ENCODE measurements at regions not wholly inside any gene's neighbourhood (a gene's known extent, or its start where the extent isn't known, plus 50 kb on each side); places are given as distances from the start of the nearest gene placed in this dataset.
A peak's percentile ranks its signal among the peaks of the same experiment; 100 is the strongest.

DNA sequence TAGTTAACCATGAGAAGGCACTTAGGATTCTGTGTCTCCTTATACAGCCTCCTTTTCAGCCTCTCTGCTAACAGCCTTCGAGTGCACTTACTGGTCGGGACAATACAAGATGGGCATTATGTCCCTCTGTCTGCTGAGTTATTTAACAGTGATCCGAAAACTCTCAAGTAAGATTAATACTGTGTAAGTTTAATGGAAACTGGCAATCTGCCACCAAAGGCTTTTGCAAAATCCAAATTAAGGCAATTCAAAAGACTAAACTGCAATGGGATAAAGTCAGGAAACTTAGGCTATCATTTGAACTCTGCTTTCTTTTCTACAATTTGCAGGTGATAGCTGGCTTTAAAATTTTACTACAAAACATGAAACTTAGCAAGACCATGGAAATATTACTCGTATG lies 477.8 kb downstream of the TFEC start:
- DNase-seq, result no peak

DNA sequence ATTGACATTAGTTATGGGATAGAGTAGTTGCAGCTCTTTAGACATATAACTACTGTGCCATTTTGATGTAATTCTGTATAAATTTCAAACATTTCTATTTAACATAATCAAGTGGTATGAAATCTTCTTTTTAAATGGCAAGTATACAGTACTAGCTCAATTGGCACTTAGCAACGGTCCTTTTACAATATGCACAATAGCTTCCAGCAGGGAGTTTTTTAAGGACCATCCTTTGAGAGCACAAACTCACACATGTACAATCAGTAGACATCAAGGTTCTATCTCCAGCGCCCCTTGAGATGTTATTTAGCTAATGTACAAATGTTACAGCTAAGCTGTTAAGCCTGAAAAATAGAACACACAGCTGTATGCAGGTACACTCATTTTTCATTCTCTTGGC lies 480.7 kb downstream of the TFEC start:
- DNase-seq, result no peak

DNA sequence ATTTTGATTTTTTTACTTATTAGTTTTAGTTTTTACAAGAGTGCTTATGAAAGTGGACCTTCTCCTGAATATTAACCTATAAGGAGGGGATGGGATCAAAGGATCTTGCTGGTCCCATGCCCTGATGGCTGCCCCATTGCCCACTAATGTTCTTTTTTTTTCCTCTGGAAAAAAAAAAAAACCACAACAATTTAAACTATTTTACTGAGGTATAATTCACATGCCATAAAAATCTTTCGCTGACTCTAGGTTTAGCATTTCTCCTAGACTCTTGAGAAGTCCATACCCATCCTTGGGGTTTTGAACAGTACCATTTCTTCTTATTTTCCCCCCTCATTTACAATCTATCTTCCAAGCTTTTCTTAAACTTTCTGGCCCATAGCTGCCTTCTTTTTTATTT lies 481.8 kb downstream of the TFEC start:
- no peak for DNase-seq

DNA sequence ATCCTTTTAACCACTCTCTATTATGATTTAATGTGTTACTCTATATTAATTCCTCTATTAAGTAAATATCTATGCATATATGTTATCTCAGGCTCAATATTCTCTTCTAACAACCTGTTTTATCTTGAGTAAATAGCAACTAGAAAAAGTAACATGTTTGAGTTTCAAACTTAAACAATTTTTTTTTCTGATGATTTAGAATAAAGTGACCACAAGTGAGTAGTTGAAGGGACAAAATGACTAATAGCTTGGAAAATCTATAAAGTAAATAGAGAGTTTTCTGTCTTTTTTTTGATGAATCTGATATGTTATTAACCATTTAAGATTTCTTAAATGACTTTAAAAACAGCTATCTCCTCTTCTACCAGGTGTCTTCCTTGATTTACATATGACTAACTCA lies 483.8 kb downstream of the TFEC start:
- DNase-seq, result no peak

DNA sequence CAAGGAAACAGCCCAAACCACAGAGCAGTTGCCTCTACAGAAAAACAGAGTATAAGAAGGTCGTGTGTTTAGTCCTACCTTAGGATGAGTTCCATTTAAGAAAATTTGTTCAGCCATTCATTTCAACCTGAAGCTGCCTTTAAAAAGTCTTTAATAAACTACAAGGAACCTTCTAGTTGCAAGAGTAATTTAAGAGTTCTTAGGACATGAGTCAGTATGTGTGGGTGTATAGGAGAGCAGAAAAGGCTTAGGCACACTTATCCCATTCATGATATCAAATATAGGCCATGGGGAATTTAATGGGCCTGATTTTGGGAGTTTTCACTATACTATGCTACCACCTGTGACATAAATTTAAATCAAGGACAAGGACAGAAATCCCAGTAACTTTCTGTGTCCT lies 496.8 kb downstream of the TFEC start:
- DNase-seq, result no peak

DNA sequence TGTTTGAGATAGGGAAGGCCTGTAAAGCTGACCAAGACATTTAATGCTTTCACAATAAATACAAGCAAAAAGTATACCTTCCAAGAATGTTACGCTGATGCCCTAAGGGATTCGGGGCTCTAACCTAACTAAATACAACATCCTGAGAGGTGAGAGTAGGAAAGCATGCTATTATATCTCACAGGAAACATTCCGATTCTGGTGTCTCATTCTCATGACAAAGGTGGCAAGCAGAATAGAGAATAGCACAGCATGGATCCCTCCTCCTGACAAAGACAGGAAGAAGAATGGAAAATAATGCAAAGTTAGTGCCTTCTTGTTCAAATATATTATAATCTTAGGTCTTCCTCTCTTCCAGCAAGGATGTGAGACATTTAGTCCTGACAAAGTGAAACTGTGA lies 504.3 kb downstream of the TFEC start:
- DNase-seq, result no peak

DNA sequence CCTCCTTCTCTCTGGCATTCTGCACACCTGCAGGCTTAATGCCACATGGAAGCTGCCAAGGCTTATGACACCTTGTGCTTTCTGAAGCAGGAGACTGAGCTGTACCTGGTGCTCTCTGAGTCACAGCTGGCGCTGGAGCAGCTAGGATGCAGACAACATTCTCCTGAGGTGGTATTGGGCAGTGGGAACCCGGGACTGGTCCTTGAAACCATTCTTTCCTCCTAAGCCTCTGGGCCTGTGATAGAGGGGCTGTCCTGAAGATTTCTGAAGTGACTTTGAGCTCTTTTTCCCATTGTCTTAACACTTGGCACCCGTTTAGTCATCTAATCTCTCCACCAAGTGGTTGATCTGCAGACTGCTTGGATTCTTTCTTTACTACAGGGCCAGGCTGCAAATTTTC lies 508.4 kb downstream of the TFEC start:
- DNase-seq, result no peak

DNA sequence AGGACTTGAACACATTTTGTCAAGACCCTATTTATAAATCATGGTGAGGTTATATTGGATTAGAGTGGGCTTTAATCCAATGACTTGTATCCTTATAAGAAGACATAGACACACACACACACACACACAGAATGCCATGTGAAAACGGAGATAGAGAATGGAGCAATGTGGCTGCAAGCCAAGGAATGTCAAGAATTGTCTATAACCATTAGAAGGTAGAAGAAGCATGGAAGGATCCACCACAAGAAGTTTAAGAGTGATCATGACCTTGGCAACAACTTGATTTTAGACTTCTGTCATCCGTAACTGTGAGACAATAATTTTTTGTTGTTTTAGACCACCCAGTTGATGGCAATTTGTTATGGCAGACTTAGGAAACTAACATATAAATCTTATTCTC lies 514.2 kb downstream of the TFEC start:
- no peak for DNase-seq

DNA sequence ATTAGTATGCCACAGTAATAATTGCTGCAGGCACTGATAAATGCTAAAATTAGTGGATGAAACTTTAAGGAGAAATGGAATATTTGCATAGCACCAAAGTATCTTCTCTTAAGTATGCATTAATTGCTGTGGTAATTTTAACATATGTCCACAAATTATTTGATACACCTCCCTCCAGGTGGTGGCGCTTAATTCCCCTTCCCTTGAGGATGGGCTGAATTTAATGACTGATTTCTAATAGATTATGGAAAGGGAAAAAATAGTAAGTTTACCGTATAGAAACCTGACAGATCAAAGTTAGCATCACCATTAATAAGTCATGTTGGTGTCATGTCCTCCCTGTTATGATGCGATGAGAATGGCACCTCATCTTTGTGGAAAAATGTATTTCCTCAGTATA lies 519.2 kb downstream of the TFEC start:
- no peak for DNase-seq

DNA sequence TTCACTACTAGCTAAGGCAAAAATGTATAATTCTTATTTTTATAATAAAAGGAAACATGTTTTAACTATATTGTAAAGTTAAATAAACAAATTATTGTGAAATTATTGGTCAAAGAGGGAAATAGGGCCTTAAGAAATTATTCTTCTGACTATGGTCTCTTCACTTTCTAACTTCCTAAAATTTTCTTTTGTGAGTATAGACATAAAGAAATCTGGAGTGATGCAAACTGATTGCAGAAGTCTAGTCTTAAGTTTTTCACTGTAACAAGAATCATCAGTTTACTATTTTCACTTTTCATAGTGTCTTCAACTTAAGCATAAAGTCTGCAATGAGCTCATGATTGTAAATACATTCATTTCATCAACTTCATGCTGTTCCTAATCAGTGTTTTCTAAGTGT lies 525.4 kb downstream of the TFEC start:
- DNase-seq, result no peak

DNA sequence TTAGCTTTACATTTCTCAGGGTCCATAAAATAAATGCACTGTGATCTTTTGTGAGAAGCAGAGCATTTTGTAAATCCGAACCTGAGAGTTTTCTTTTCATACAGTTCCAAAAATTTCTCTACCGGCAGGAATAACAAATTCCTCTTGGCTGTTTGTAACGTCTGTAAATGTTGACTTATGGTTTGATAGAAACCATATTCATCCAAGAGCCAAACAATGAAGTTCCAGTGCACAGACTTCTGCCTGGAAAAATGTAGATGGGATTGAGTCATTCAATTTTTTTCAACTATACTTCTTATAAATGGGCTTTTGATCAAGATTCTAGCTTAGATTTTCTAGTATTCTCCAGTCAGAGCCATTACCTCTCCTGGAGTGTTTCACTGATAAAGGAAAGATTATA lies 530.6 kb downstream of the TFEC start:
- DNase-seq, result no peak

DNA sequence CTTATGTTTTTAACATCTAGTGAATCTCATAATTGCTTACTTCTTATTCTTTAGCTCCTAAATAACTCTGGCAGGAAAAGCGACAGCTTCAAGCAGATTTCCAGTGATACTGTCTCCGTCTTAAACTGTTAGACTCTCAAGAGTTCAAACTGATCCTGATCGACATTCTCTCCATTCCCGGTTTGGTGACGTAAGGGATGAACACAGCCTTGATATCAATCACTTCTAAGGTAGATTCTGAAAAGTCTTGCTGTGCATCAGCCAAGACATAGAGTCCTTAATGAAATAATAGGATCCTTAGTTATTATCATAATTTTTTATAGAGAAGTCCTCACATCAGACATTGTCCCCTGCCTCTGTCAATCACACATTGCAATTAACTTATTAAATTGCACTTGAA lies 534.6 kb downstream of the TFEC start:
- no peak for DNase-seq

DNA sequence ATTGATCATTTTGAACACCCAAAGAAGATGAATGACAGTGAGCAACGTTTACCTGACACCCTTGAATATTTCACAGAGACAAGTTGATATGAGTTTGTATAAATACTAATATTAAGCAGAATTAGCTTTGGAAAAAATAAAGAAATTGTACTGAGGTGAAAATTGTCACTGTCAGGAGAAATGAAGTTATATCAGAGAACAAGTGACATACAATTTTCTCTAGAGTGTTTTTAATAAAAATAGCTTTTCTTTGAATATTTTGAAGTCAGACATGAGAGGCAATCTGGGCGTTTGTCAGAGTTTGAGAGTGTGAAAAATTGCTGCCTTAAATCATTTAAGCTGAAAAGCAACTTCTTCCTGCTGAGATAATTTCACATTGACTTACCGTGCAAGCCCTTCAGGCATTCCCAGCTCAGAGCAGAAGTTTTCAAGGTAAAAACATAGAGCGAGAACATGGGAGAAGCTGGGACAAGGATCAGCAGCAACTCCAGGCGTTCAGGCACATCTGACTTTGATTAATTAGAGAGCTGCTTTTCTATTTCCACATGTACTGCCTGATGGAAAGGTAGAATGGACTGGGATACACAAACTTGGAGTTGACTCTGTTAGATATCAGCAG lies 535.9 kb downstream of the TFEC start:
- no peak for DNase-seq

DNA sequence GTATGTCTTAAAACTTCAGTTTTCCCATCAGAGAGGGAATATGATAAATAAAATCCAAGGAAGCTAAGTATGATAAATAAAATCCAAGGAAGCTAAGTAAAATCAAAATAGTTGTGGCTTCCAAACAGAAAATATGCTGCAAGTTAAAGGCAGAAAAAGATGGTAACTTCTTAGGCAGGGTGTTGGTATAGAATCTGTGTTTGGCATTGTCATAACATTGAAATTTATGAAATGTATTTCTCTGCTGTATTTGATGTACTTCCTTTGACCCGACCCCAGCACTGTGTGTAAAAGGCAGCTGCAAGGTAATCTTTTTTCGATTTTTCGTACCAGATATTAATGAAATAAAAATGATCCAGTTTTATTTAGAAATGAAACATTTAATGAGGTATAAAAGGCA lies 537.2 kb downstream of the TFEC start:
- DNase-seq, result no peak

DNA sequence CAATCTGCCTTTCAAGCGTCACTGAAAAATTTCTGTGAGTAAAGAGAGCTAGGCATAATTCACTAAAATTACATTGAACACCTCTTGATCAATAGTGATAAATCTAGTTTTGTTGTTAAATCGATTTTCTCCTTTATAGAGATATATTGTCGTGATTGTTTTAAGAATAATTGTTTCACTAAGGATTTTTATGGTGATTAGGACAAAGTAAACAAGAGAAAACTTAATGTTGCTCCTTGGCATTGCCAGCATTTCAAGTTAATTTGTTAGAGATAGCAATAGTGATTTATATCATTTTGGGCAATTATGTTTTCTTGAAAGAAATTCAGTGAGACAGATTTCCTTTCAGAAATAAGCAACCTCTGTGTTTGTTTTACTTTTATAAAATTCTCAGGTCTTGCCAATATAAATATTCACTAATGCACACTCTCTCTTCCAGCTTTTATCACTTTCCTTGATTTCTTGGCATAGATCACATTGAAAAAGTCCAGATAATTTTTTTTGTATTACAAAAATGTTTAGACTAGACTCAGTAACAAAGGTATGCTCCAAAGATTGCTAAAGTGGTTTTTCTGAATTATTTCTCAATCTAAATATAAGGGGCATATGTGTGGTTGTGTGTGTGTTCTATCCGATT lies 538.7 kb downstream of the TFEC start:
- DNase-seq, result no peak

DNA sequence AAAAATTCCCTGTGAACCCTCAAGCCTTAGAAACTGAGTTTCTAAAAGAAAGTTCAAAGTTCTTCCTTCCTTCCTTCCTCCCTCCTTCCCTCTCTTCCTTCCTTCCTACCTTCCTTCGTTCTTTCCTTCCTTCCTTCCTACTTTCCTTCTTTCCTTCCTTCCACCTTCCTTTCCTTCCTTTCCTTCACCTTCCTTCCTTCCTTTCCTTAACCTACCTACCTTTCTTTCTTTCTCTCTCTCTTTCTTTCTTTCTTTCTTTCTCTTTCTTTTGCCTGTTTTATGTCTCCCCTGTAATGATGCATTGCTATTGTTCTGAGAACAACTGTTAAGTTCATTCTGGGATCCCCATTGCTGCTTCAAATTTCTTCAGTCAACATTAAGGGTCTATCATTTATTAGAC lies 551.1 kb downstream of the TFEC start:
- DNase-seq, result no peak

DNA sequence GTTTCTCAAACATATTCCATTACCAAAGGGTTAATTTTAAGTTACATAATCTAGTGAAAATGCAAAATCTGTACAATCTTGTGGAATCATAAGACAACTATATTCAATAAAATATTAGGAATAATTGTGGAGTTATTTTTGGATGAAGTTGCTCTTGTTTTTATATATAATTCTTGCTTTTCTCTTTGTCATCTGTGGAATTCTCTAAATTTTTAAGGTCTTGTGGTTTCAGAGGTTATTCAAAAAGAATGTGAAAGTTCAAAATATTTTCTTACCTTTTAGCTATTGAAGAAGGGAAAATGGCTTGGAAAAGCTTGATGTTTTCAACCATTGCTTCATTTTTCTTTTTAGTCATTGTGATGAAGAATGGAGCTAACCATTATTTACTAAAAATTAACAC lies 552.1 kb downstream of the TFEC start:
- no peak for DNase-seq

DNA sequence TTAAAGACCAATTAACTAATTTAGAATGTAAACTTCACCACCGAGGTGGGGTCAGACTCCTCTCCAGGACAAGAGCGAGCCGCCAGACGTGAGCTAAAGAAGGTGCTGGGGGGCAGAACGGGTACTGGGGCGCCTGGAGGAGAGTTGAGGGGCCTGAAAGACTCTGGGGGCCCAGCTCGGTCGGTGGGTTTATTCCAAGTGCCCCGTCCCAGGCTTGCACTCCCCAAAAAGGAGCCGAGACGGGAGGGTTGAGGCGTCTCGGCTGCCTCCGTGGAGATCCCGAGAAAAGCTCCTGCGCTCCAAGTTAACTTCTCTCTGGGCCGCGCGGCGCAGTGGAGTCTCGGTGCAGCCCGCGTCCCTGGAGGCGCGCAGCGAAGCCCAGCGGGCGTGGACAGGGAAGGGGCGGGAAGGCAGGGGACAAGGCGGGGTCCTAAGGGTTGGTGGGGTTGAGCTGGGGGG lies 553.3 kb downstream of the TFEC start:
- no peak for DNase-seq

DNA sequence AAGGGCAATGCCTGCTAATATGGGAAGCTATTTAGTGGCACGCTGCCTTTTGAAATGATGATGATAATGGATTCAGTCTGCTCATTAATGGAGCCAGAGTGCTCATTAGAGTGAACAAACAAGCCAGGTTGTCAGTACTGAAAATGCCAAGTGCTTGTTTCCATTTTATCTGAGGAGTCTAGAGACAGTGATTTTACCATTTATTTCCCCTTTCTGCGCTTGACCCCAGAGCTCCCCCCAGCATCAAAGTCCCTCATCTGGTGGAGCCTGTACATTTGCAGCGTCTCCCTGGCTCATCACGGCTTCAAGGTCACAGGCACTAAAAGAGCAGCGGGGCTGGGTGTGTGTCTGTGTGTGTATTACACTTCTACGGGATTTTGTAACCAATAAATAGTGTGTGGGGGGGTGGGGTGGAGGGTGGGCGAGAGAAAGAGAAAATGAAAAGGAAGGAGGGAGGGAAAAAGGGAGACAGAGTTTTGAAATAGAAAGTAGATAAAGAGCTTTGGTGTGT lies 553.8 kb downstream of the TFEC start:
- peak; percentile 64 for DNase-seq

DNA sequence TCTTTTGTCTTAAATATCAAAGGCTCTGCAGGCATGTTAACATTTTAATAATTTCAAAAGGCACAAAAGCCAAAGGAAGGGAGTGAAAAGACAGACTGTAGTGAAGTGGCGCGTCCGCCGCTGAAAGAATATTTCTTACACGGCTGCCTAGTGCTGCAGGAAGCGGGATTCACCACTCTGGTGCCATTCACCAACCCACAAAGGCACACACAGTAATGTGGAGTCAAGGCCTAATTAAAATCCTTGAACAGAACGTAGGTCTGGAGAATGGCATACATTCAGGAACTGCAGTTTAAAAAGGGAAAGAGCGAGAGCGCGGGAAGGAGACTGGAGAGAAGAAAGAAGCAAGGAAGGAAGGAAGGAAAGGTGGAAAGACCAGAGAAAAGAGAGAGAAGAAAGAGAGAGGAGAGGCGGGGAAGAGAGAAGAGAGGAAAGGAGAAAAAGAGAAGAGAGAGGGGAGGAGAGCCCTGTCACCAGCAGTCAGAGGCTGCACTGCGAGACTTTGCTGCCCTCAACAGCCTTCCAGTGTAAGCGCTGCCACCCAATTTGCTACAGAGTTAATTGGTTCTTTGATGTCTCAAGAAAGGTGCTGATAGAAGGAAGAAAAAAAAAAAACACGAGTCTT lies 554.0 kb downstream of the MDFIC start:
- DNase-seq, result peak; percentile 31

DNA sequence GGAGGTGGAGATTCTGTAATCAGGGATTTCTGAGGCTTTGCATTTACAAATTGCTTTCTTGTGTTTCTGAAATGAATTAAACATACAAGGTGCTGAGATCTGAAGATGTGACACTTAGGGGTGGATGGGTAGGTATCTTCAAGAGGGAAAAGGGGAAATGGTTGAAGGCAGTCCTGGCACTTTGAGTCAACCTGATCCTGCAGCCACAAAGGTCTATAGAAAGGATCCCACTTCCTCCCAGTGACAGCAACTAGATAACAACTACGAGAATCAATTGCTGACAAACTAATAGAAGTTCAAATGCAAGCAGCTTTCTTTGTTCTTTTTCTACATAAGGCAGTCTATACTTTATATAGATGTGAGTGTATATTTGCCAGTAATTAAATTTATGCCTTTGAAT lies 553.3 kb downstream of the MDFIC start:
- no peak for DNase-seq

DNA sequence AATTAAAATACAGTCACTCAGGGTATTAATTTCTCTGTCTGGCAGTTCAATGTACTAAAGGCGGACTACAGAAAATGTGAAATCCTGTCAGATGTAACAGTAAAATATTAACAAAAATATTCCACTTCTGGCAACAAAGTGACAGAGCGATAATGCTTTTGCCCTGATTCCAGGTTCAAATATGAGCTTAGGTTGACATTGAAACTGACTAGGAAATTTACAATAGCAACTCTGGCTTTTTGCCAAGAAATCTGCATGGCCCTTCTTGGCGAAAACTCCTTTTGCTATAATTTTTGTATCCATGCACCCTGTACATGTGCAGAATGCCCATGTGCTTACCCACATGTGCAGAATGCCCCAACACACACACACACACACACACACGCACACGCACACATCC lies 552.2 kb downstream of the MDFIC start:
- no peak for DNase-seq

DNA sequence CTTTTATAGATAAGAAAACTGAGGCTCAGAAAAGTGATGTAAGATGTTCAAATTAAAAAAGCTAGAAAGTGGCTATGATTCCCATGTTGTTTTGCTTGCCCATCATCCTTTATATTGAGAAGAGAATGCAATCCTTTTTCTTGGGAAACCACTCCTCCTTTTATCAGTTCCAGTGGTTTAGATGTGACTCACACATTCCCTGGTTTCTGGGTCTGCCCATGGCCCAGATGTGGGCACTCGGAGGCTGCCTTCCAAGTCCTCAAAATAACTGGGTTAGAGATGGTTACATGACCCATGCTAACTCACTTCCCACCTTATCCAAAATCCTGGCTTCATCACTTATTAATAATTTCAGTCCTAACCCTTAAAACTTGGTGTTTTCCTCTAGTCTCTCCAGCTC lies 550.0 kb downstream of the MDFIC start:
- DNase-seq, result no peak

DNA sequence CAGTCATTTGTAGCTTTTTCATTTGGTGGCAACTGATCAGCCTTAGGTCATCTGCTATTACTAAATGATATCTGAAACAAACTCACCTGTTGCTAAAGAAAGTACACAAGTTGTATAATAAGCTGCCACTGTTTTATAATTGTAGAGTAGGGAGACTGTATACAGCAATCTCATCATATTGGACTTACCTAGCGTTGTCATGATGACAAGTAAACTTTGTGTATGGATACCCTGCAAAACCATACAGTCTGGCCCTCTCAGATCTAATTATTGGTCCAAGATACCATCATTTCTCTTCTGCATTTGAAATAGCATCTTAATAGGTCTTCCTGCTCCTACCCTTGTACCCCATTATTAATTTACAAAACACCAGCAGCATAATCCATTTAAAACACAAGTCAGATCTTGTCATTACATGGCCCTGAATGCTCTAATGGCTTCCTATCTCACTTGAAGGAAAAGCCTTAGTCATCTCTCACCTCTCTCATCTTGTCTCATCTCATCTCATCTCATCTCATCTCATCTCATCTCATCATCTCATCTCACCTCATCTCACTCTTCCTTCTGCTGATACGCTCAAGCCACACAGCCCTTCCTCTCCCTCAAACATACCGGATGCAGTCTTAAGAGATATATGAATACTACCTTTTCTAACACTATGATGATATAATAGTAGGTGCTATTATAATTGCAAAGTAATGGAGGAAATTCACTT lies 540.6 kb downstream of the MDFIC start:
- no peak for DNase-seq
